ENCODE measurements at regions not wholly inside any gene's neighbourhood (a gene's known extent, or its start where the extent isn't known, plus 50 kb on each side); places are given as distances from the start of the nearest gene placed in this dataset.

- H3K4me2 ChIP-seq, result no peak overlapping the region
These were observed 114.0 kb upstream of the ENPEP start for GRCh38 chr4:110361921-110362320.

GRCh38 chr4:110359076-110359475 is 116.9 kb upstream of the ENPEP start:
- H3K36me3 ChIP-seq (replicated peaks; ENCODE audit: insufficient read depth, low read depth), result no peaks in the 10 kb centered on the region
- 85% methylated on average over 1 of the region's 1 CpG for WGBS (ENCODE audit: low lambda C conversion rate, missing lambda C conversion rate)
- no peaks in the 10 kb centered on the region for H4K20me1 ChIP-seq (ENCODE audit: insufficient read depth, poor library complexity, severe bottlenecking)
- no peak overlapping the region for H2AFZ ChIP-seq
- no peak overlapping the region for H3K27ac ChIP-seq
- no peaks in the 10 kb centered on the region for H3K9me3 ChIP-seq (ENCODE audit: low read depth)
- no peak overlapping the region for H3K4me3 ChIP-seq
- H3K4me1 ChIP-seq (ENCODE audit: insufficient read depth), result no peaks in the 10 kb centered on the region
- no peak overlapping the region for H3K4me2 ChIP-seq
- no peak for TF ChIP-seq CTCF (IDR thresholded peaks at IDR 0.05; ENCODE audit: poor library complexity)
- no peak for TF ChIP-seq EZH2 (IDR thresholded peaks at IDR 0.05; ENCODE audit: borderline replicate concordance)
- TF ChIP-seq EZH2phosphoT487 (IDR thresholded peaks at IDR 0.05; ENCODE audit: low read depth, severe bottlenecking, unreplicated experiment), result no peak
- no peaks in the 10 kb centered on the region for H3K79me2 ChIP-seq
- DNase-seq (ENCODE audit: low spot score), result no peak
- no peaks in the 10 kb centered on the region for H3K27me3 ChIP-seq
- no peaks in the 10 kb centered on the region for H3K9me2 ChIP-seq (replicated peaks; ENCODE audit: insufficient read depth)

More at GRCh38 chr4:110361921-110362320, 114.0 kb upstream of the ENPEP start:
- no peaks in the 10 kb centered on the region for H3K79me2 ChIP-seq
- WGBS (ENCODE audit: low lambda C conversion rate, missing lambda C conversion rate), result 60% methylated on average over 2 of the region's 2 CpGs
- no peaks in the 10 kb centered on the region for H4K20me1 ChIP-seq (ENCODE audit: insufficient read depth, poor library complexity, severe bottlenecking)
- peaks cover 3% of the 10 kb centered on the region for H3K4me1 ChIP-seq (ENCODE audit: insufficient read depth)
- H3K27me3 ChIP-seq, result no peaks in the 10 kb centered on the region
- DNase-seq (ENCODE audit: low spot score), result no peak
- no peaks in the 10 kb centered on the region for H3K36me3 ChIP-seq (replicated peaks; ENCODE audit: insufficient read depth, low read depth)
- no peak overlapping the region for H3K4me3 ChIP-seq
- H3K9me2 ChIP-seq (replicated peaks; ENCODE audit: insufficient read depth), result no peaks in the 10 kb centered on the region
- no peaks in the 10 kb centered on the region for H3K9me3 ChIP-seq (ENCODE audit: low read depth)
- no peak overlapping the region for H2AFZ ChIP-seq
- H3K27ac ChIP-seq, result no peak overlapping the region
- TF ChIP-seq EZH2phosphoT487 (IDR thresholded peaks at IDR 0.05; ENCODE audit: low read depth, severe bottlenecking, unreplicated experiment) (no peak), EZH2 (IDR thresholded peaks at IDR 0.05; ENCODE audit: borderline replicate concordance) (no peak), CTCF (IDR thresholded peaks at IDR 0.05; ENCODE audit: poor library complexity) (no peak)

GRCh38 chr4:110357521-110357920 is 118.4 kb upstream of the ENPEP start:
- WGBS (ENCODE audit: low lambda C conversion rate, missing lambda C conversion rate), result 96% methylated on average over 2 of the region's 2 CpGs
- Histone ChIP-seq H2AFZ (no peak overlapping the region), H3K27me3 (no peaks in the 10 kb centered on the region), H3K9me3 (ENCODE audit: low read depth) (no peaks in the 10 kb centered on the region), H3K79me2 (no peaks in the 10 kb centered on the region), H3K9me2 (replicated peaks; ENCODE audit: insufficient read depth) (no peaks in the 10 kb centered on the region), H3K4me3 (no peak overlapping the region), H3K4me2 (no peak overlapping the region), H4K20me1 (ENCODE audit: insufficient read depth, poor library complexity, severe bottlenecking) (no peaks in the 10 kb centered on the region), H3K36me3 (replicated peaks; ENCODE audit: insufficient read depth, low read depth) (no peaks in the 10 kb centered on the region), H3K4me1 (ENCODE audit: insufficient read depth) (no peaks in the 10 kb centered on the region), H3K27ac (no peak overlapping the region)
- no peak for DNase-seq (ENCODE audit: low spot score)
- no peak for TF ChIP-seq EZH2 (IDR thresholded peaks at IDR 0.05; ENCODE audit: borderline replicate concordance)
- no peak for TF ChIP-seq CTCF (IDR thresholded peaks at IDR 0.05; ENCODE audit: poor library complexity)
- no peak for TF ChIP-seq EZH2phosphoT487 (IDR thresholded peaks at IDR 0.05; ENCODE audit: low read depth, severe bottlenecking, unreplicated experiment)

GRCh38 chr4:110354460-110354859 is 121.5 kb upstream of the ENPEP start:
- H3K27ac ChIP-seq, result no peak overlapping the region
- H2AFZ ChIP-seq, result no peak overlapping the region
- no peak overlapping the region for H3K4me2 ChIP-seq
- DNase-seq (ENCODE audit: low spot score), result no peak
- H3K4me1 ChIP-seq (ENCODE audit: insufficient read depth), result no peaks in the 10 kb centered on the region
- no peak overlapping the region for H3K4me3 ChIP-seq
- TF ChIP-seq CTCF (IDR thresholded peaks at IDR 0.05; ENCODE audit: poor library complexity) (no peak), EZH2phosphoT487 (IDR thresholded peaks at IDR 0.05; ENCODE audit: low read depth, severe bottlenecking, unreplicated experiment) (no peak), EZH2 (IDR thresholded peaks at IDR 0.05; ENCODE audit: borderline replicate concordance) (no peak)
- no peaks in the 10 kb centered on the region for H3K36me3 ChIP-seq (replicated peaks; ENCODE audit: insufficient read depth, low read depth)
- WGBS (ENCODE audit: low lambda C conversion rate, missing lambda C conversion rate), result 80% methylated on average over 4 of the region's 4 CpGs
- no peaks in the 10 kb centered on the region for H4K20me1 ChIP-seq (ENCODE audit: insufficient read depth, poor library complexity, severe bottlenecking)
- H3K79me2 ChIP-seq, result no peaks in the 10 kb centered on the region
- no peaks in the 10 kb centered on the region for H3K27me3 ChIP-seq
- H3K9me2 ChIP-seq (replicated peaks; ENCODE audit: insufficient read depth), result no peaks in the 10 kb centered on the region
- no peaks in the 10 kb centered on the region for H3K9me3 ChIP-seq (ENCODE audit: low read depth)
